Mesodermal cell (in vitro differentiated cells): ENCODE measurements at regions not wholly inside any gene's neighbourhood (a gene's known extent, or its start where the extent isn't known, plus 50 kb on each side); places are given as distances from the start of the nearest gene placed in this dataset.

Source experiments
- H3K27ac ChIP-seq: 2 replicates; pipeline ENCODE4 v1.7.0; 2013; ENCODE audit warnings: mild to moderate bottlenecking, low read depth, low read length, moderate library complexity; ENCODE audit not compliant: severe bottlenecking
- H3K36me3 ChIP-seq: 2 replicates; pipeline ENCODE4 v1.7.1; 2013; ENCODE audit warnings: mild to moderate bottlenecking, low read length, moderate library complexity; ENCODE audit not compliant: control insufficient read depth, insufficient read depth
- H3K4me1 ChIP-seq: one replicate; pipeline ENCODE4 v1.7.1; 2013; ENCODE audit warnings: mild to moderate bottlenecking, low read length; ENCODE audit not compliant: insufficient read depth, control insufficient read depth, poor library complexity, severe bottlenecking
- H3K4me3 ChIP-seq: 2 replicates; pipeline ENCODE4 v1.7.0; 2013; ENCODE audit warnings: low read length, control low read depth, mild to moderate bottlenecking; ENCODE audit not compliant: insufficient read depth, poor library complexity, severe bottlenecking; ENCODE audit errors: extremely low read depth
- H3K9me3 ChIP-seq: 2 replicates; pipeline ENCODE4 v1.7.1; 2013; ENCODE audit warnings: mild to moderate bottlenecking, low read length, moderate library complexity; ENCODE audit not compliant: control insufficient read depth
- WGBS, 2 experiments: methylation state at CpG; one replicate each; pipeline ENCODE4 v1.1.5; 2013; ENCODE audit warnings: missing lambda C conversion rate in 2 of 2; ENCODE audit not compliant: insufficient coverage in 2 of 2; 5-methylcytosine and 5-hydroxymethylcytosine counted together

DNA sequence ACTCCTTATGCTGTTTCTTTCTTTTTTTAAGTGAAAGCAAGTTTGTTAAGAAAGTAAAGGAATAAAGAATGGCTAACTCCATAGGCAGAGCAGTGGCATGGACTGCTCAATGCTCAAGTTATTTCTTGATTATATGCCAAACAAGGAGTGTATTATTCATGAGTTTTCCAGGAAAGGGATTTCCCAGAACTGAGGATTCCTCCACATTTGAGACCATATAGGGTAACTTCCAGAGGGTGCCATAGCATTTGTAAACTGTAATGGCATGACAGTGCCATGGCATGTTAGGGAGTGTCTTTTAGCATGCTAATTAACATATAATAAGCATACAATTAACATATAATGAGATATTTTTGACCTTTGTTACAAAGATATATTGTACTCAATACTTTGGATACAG lies 1034.5 kb upstream of the PHF14 start:
- no peak overlapping the region for H3K27ac ChIP-seq
- H3K4me1 ChIP-seq: peaks cover 4% of the 10 kb centered on the region
- no peak overlapping the region for H3K4me3 ChIP-seq
- H3K9me3 ChIP-seq: no peaks in the 10 kb centered on the region
- no peaks in the 10 kb centered on the region for H3K36me3 ChIP-seq

DNA sequence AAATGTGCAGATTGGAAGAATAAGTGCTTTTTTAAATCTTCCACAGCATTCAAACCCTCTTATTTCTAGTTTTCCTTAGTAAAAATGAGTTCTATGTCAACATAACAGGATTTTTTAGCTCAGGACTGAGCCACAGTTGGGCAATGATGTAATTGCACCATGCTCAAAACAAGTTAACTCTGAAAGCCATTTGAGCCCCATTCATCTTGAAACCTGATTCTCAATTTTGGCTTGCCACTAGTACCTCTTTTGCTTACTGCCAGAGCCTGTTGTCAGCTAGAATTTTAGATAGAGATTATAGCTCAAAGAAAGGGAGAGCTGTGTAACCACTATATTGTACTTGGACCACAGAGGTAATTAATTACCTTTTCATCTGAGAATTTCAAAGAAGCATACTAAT lies 1028.5 kb upstream of the PHF14 start:
- Histone ChIP-seq H3K27ac (no peak overlapping the region), H3K4me3 (no peak overlapping the region), H3K4me1 (no peaks in the 10 kb centered on the region), H3K36me3 (no peaks in the 10 kb centered on the region), H3K9me3 (no peaks in the 10 kb centered on the region)

DNA sequence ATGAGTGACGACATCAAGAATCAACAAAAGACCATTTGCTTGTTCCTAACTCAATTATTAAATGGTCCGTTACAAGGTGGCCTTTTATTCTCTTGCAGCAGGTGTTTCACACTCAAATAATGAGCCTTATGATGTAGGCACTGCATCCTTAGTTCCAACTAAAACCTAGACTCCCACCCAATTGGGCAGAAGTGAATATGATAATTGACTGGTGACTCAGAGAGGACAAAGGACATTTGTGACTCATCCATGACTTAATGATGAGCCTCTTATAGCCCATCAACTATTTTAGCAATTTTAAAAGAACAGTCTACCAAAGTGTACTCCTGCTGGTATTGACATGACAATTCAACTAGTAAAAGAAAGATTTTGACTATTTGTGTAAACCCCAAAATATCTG lies 1027.8 kb upstream of the PHF14 start:
- no peak overlapping the region for H3K4me3 ChIP-seq
- 33% methylated on average over 2 of the region's 2 CpGs; no CpG with 5 or more reads in 1 of the 2 experiments for WGBS, 2 experiments
- no peaks in the 10 kb centered on the region for H3K36me3 ChIP-seq
- H3K9me3 ChIP-seq: no peaks in the 10 kb centered on the region
- no peak overlapping the region for H3K27ac ChIP-seq
- H3K4me1 ChIP-seq: no peaks in the 10 kb centered on the region

DNA sequence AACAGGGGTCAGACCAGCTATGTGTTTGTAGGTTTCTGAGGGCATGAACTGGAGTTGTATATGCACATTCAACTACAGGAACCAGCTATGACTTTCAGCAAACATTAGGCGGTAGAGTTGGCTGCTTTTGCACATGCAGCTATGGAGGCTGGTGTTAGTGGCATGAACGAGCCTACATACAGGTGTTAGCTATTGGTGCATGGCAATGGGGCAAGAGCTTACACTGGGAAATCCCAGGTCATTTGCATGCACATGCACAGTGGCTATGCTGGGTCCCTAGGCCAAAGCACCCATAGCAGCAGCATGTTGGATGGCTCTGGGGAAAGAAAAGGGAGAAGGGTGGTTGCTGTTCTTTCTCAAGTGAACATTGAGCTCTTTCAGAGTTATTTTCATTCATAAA lies 1018.5 kb upstream of the PHF14 start:
- Histone ChIP-seq H3K27ac (no peak overlapping the region), H3K4me1 (no peaks in the 10 kb centered on the region), H3K36me3 (no peaks in the 10 kb centered on the region), H3K9me3 (no peaks in the 10 kb centered on the region), H3K4me3 (no peak overlapping the region)
- 83 to 95% methylated on average over 1 to 2 of the region's 2 CpGs for WGBS, 2 experiments

DNA sequence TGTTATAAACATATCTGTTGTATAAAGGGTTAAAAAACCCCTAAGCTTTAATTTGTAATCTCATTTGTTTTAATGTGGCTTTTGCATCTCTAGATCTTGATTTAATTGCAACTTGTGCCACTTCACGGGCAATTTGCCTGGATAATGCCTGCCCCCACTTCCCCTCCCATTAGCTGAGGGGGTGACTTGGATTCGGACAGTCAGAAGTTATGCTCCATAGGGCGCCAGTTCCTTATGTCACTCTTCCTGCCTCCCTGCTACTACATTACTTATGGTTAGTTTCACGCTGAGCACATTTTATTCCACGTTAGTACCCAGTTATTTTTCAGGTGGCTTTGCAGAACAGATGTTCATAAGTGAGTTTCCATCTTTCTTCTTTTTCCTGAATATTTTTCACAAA lies 1015.2 kb upstream of the PHF14 start:
- no peak overlapping the region for H3K27ac ChIP-seq
- no peaks in the 10 kb centered on the region for H3K36me3 ChIP-seq
- WGBS, 2 experiments: 89 to 93% methylated on average over 2 to 4 of the region's 5 CpGs
- no peak overlapping the region for H3K4me3 ChIP-seq
- H3K9me3 ChIP-seq: no peaks in the 10 kb centered on the region
- H3K4me1 ChIP-seq: no peaks in the 10 kb centered on the region

- 88% methylated on average over 1 of the region's 3 CpGs; no CpG with 5 or more reads in 1 of the 2 experiments for WGBS, 2 experiments
- no peaks in the 10 kb centered on the region for H3K36me3 ChIP-seq
- no peaks in the 10 kb centered on the region for H3K4me1 ChIP-seq
- no peaks in the 10 kb centered on the region for H3K9me3 ChIP-seq
- no peak overlapping the region for H3K27ac ChIP-seq
- no peak overlapping the region for H3K4me3 ChIP-seq
Observed at GRCh38 chr7:9960460-9960859, 1013.2 kb upstream of the PHF14 start.

- Histone ChIP-seq H3K4me1 (no peaks in the 10 kb centered on the region), H3K4me3 (no peak overlapping the region), H3K36me3 (no peaks in the 10 kb centered on the region), H3K27ac (no peak overlapping the region), H3K9me3 (no peaks in the 10 kb centered on the region)
- WGBS, 2 experiments: no CpG with 5 or more reads among the region's 5 CpGs
Observed at GRCh38 chr7:9961161-9961922, 1012.3 kb upstream of the PHF14 start.

DNA sequence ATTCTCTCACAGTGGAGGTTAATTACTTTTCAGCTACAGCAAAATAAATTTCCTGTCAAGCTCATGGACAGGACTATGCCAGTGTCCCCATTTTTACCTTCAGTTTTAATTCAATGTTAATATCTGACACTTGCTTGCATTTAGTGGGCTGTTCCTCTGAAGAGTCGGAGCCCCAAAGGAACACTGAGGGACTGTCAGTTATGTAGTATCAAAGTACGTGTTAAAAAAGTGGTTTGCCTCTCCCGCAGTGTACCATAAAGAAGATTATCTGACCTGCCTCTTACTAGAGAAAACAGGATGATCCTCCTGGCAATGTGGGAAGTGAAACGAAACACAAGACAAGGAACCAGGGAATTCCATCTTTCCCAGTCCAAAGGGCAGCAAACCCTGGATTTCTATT lies 1010.9 kb upstream of the PHF14 start:
- no peak overlapping the region for H3K27ac ChIP-seq
- no peaks in the 10 kb centered on the region for H3K4me1 ChIP-seq
- no peaks in the 10 kb centered on the region for H3K9me3 ChIP-seq
- no peak overlapping the region for H3K4me3 ChIP-seq
- 100% methylated on average over 1 of the region's 4 CpGs for WGBS, 2 experiments
- H3K36me3 ChIP-seq: no peaks in the 10 kb centered on the region

DNA sequence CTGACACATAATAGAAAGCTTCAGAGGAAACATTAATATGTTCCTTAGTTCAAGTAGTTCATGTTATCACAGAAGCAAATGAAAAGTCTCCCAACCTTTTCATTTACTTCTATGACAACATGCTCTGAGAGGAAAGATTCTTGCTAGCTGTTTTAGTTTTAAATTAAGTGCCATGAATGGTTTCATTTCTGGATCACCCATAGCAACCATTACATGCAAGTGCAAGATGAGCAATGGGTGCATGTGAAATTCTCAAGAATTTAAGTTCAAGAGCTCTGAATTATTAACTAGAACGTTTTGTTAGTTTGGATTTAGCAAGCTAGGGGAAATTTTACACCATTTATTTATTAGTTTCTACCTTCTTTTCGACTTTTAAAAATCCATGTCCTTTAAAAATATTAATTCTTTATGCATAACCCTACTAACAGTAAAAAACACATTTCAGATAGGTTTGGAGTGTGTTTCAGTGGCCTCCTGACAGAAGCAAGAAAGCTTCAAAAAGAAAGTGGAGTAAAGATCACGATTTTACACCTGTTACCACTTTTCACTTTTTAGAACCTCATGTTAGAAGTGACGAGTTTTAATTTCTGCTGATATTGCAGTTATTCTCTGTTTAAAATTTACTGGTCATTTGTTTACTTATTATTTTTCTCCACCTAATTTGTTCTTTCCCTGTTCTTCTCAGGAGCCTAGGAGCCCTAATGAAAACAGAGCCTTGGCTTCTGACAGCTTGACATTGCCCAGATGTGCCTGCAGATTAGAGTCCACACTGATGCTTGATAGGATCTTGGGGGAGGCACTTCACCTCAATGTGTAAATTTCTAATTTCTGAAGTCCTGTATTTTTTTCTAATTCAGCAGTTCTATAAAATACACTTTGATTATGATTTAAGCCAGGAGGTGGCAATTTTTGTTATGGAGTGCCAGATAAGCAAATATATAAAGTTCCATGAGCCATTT lies 995.3 kb upstream of the PHF14 start:
- WGBS, 2 experiments: no CpG with 5 or more reads among the region's 4 CpGs
- Histone ChIP-seq H3K36me3 (no peaks in the 10 kb centered on the region), H3K4me3 (no peak overlapping the region)

DNA sequence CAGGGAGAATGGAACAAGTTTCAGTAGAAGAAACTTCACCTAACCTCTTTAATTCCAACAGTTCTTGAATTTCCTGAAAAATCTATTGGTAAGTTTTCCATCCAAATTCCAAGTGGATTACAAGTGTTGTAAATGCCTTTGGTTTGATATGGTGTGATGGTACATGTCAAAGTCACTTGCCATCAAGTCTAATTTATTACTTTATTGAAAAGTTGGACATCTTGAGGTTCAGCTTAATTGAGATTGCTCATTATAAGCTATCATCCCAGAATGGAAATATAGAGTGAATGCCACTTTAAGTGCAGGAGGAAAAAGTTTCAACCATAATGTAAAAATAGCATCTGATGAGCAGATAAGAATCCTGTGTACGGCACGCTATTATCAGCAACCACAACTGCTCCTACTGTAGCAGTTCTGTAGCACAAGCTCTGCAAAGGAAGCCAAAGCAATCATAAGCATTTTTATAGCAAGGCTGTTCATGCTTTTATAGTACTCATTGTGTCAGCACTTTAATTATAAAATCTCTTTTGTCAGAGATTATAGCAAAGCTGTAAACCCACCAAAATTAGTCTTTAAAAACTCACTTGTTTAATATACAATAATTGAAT lies 991.8 kb upstream of the PHF14 start:
- Histone ChIP-seq H3K4me3 (no peak overlapping the region), H3K27ac (peak overlapping the region; percentile 7), H3K36me3 (no peaks in the 10 kb centered on the region), H3K9me3 (no peaks in the 10 kb centered on the region), H3K4me1 (no peaks in the 10 kb centered on the region)
- 92 to 100% methylated on average over 2 of the region's 2 CpGs for WGBS, 2 experiments

More for the DNA sequence above, 995.3 kb upstream of the PHF14 start:
- Histone ChIP-seq H3K9me3 (no peaks in the 10 kb centered on the region), H3K27ac (peak overlapping the region; percentile 48), H3K4me1 (no peaks in the 10 kb centered on the region)
